AG09309 (cell line): ENCODE measurements at regions not wholly inside any gene's neighbourhood (a gene's known extent, or its start where the extent isn't known, plus 50 kb on each side); places are given as distances from the start of the nearest gene placed in this dataset.

Experiments
- DNase-seq: peaks from one replicate; pipeline ENCODE4 v3.0.0-alpha.2; 2010; ENCODE audit warnings: low read depth
- H3K4me3 ChIP-seq: 2 replicates; pipeline ENCODE4 v1.5.1; 2011; ENCODE audit warnings: mild to moderate bottlenecking, low read depth, low read length, moderate library complexity; ENCODE audit not compliant: control insufficient read depth
- CTCF ChIP-seq: IDR thresholded peaks from 2 replicates; pipeline ENCODE4 v1.5.1; 2011; ENCODE audit warnings: mild to moderate bottlenecking, low read depth, low read length, inconsistent platforms; ENCODE audit not compliant: insufficient read depth, control insufficient read depth; ENCODE audit errors: missing control alignments

- DNase-seq, result no peak
- no peak for TF ChIP-seq CTCF
- no peak overlapping the region for H3K4me3 ChIP-seq
Observed at GRCh38 chr11:81897639-81898038, 836.0 kb downstream of the FAM181B start.

GRCh38 chr11:81895258-81895657 lies 838.4 kb downstream of the FAM181B start:
- no peak for TF ChIP-seq CTCF
- DNase-seq, result no peak
- H3K4me3 ChIP-seq, result no peak overlapping the region

GRCh38 chr11:81892770-81893635 lies 840.7 kb downstream of the FAM181B start:
- H3K4me3 ChIP-seq, result no peak overlapping the region
- TF ChIP-seq CTCF, result no peak
- no peak for DNase-seq

- DNase-seq, result no peak
- TF ChIP-seq CTCF, result no peak
- H3K4me3 ChIP-seq, result no peak overlapping the region
Observed at GRCh38 chr11:81888391-81888790, 845.3 kb downstream of the FAM181B start.

GRCh38 chr11:81887671-81888070 lies 846.0 kb downstream of the FAM181B start:
- TF ChIP-seq CTCF, result no peak
- DNase-seq, result no peak
- no peak overlapping the region for H3K4me3 ChIP-seq

- H3K4me3 ChIP-seq, result no peak overlapping the region
- no peak for DNase-seq
- TF ChIP-seq CTCF, result no peak
Observed at GRCh38 chr11:81886406-81887075, 847.1 kb downstream of the FAM181B start.
